HCT116 (cell line): ENCODE measurements at regions not wholly inside any gene's neighbourhood (a gene's known extent, or its start where the extent isn't known, plus 50 kb on each side); places are given as distances from the start of the nearest gene placed in this dataset.

Experiments
- ATAC-seq: fragments of 200-7000 bp; cut with Tn5 transposase; 2 replicates; pipeline ENCODE4 v1.9.1; 2020; ENCODE audit warnings: mild to moderate bottlenecking, moderate library complexity
- BruUV-seq: library from RNA; stranded (reverse); fragments of 400-500 nt; replicated peaks from 2 replicates; lab custom pipeline; 2021; lab: Mats Ljungman, UMichigan
- CTCF ChIA-PET: fragments of 300-600 bp; sonication (Branson Sonifier 250); formaldehyde crosslinking; loops from one replicate; lab custom pipeline; 2021; ENCODE audit warnings: antibody characterized with exemption; lab: Charles Lee
- POLR2A ChIA-PET: fragments of 300-600, 350-600 bp; sonication (Branson Sonifier 250); formaldehyde crosslinking; loops from one replicate; lab custom pipeline; 2021; ENCODE audit warnings: antibody characterized with exemption; lab: Charles Lee
- RAD21 ChIA-PET, 2 experiments: fragments of 300-600 bp; sonication (Branson Sonifier 250); formaldehyde crosslinking; loops; one replicate each; lab custom pipeline; 2023; ENCODE audit warnings: low total read pairs in 2 of 2; ENCODE audit not compliant: uncharacterized antibody in 2 of 2, unreplicated experiment in 2 of 2, low non-redundant PET in 1 of 2; lab: Charles Lee
- DNase-seq: peaks from one replicate; pipeline ENCODE4 v3.0.0-alpha.2; 2010; ENCODE audit warnings: low read depth, low spot score
- H2AFZ ChIP-seq: fragments of 200-600 bp; shearing (Covaris generic), sonication (generic); 2 replicates; pipeline ENCODE4 v1.6.1; 2017; ENCODE audit warnings: low read depth, mixed run types, mixed read lengths, antibody characterized with exemption, low read length; ENCODE audit not compliant: poor library complexity, severe bottlenecking
- H3K27ac ChIP-seq: 2 replicates; pipeline ENCODE4 v1.5.1; 2012; ENCODE audit warnings: low read depth, low read length
- H3K27me3 ChIP-seq: fragments of 200-600 bp; sonication (generic); 2 replicates; pipeline ENCODE4 v1.6.1; 2016; ENCODE audit warnings: mixed run types, low read length, mixed read lengths; ENCODE audit not compliant: insufficient read depth
- H3K36me3 ChIP-seq, 2 experiments: fragments of 200-500 bp in 1 of 2; fragments of 200-600 bp in 1 of 2; sonication (Bioruptor generic) in 1 of 2; sonication (generic) in 1 of 2; 2 replicates each; pipeline versions ENCODE4 v1.5.1 to v1.6.1; 2014 to 2016; ENCODE audit warnings: low read length in 2 of 2, inconsistent platforms in 1 of 2, mixed read lengths in 1 of 2, mixed run types in 1 of 2; ENCODE audit not compliant: insufficient read depth in 2 of 2, control insufficient read depth in 1 of 2
- H3K4me1 ChIP-seq, 2 experiments: fragments of 200-600 bp in 1 of 2; sonication (generic) in 1 of 2; 2 replicates each; pipeline versions ENCODE4 v1.5.1 to v1.6.1; 2012 to 2017; ENCODE audit warnings: low read length in 2 of 2, inconsistent platforms in 1 of 2, mild to moderate bottlenecking in 1 of 2, mixed read lengths in 1 of 2, mixed run types in 1 of 2, moderate library complexity in 1 of 2; ENCODE audit not compliant: insufficient read depth in 2 of 2, control insufficient read depth in 1 of 2
- H3K4me2 ChIP-seq: fragments of 200-600 bp; sonication (generic); 2 replicates; pipeline ENCODE4 v1.6.1; 2017; ENCODE audit warnings: mixed run types, low read length, mixed read lengths
- H3K4me3 ChIP-seq, 2 experiments: fragments of 200-600 bp in 1 of 2; sonication (generic) in 1 of 2; replicated peaks in 1 of 2; 2 replicates each; pipeline ENCODE4 v1.5.1; 2011 to 2016; ENCODE audit warnings: low read length in 2 of 2, control low read depth in 1 of 2, low read depth in 1 of 2, mild to moderate bottlenecking in 1 of 2, mixed read lengths in 1 of 2, mixed run types in 1 of 2
- H3K79me2 ChIP-seq: fragments of 200-600 bp; sonication (generic); 2 replicates; pipeline ENCODE4 v1.6.1; 2017; ENCODE audit warnings: mild to moderate bottlenecking, mixed run types, low read length, moderate library complexity, mixed read lengths; ENCODE audit not compliant: insufficient read depth
- H3K9ac ChIP-seq: fragments of 200-600 bp; sonication (generic); 2 replicates; pipeline ENCODE4 v1.6.1; 2016; ENCODE audit warnings: low read length, mixed read lengths
- H3K9me2 ChIP-seq: fragments of 200-600 bp; sonication (generic), shearing (Covaris generic); 2 replicates; pipeline ENCODE4 v1.6.1; 2017; ENCODE audit warnings: mixed run types, mild to moderate bottlenecking, moderate library complexity; ENCODE audit not compliant: insufficient read depth
- H3K9me3 ChIP-seq, 2 experiments: fragments of 200-500 bp in 1 of 2; fragments of 200-600 bp in 1 of 2; sonication (Bioruptor generic) in 1 of 2; sonication (generic) in 1 of 2; 2 replicates each; pipeline ENCODE4 v1.6.1; 2014 to 2017; ENCODE audit warnings: low read length in 2 of 2, mixed read lengths in 2 of 2, inconsistent platforms in 1 of 2, low read depth in 1 of 2, mild to moderate bottlenecking in 1 of 2, mixed run types in 1 of 2, moderate library complexity in 1 of 2; ENCODE audit not compliant: control insufficient read depth in 1 of 2, insufficient read depth in 1 of 2
- H4K20me1 ChIP-seq: fragments of 200-600 bp; sonication (generic), shearing (Covaris generic); 2 replicates; pipeline ENCODE4 v1.6.1; 2017; ENCODE audit warnings: mixed run types, mild to moderate bottlenecking, moderate library complexity; ENCODE audit not compliant: insufficient read depth
- CEBPB ChIP-seq: IDR thresholded peaks from 2 replicates; pipeline ENCODE4 v1.6.1; 2012; ENCODE audit warnings: low read depth
- EGR1 ChIP-seq: IDR thresholded peaks from 2 replicates; pipeline ENCODE4 v1.6.1; 2012; ENCODE audit warnings: low read depth
- ELF1 ChIP-seq: IDR thresholded peaks from 2 replicates; pipeline ENCODE4 v1.6.1; 2012; ENCODE audit warnings: low read depth, borderline replicate concordance
- FOSL1 ChIP-seq: IDR thresholded peaks from 2 replicates; pipeline ENCODE4 v1.6.1; 2012; ENCODE audit warnings: low read depth
- POLR2AphosphoS5 ChIP-seq: IDR thresholded peaks from 2 replicates; pipeline ENCODE4 v1.6.1; 2011; ENCODE audit warnings: mild to moderate bottlenecking, low read depth, low read length, moderate library complexity
- RAD21 ChIP-seq: IDR thresholded peaks from 2 replicates; pipeline ENCODE4 v1.6.1; 2012; ENCODE audit warnings: low read depth, mild to moderate bottlenecking
- ZNF274 ChIP-seq: fragments of 200-500 bp; sonication (Bioruptor generic); IDR thresholded peaks from 2 replicates; pipeline ENCODE4 v1.6.1; 2014; ENCODE audit warnings: mild to moderate bottlenecking, low read depth, low read length, inconsistent platforms
- intact Hi-C: fragments of 100-400 bp; cut with micrococcal nuclease; formaldehyde crosslinking; loops from 2 replicates; pipeline ENCODE4 v1.10.0; 2022
- TF ChIP-seq, protein P1 (sequence below): IDR thresholded peaks from 2 replicates; pipeline ENCODE4 v1.6.1; 2012
- TF ChIP-seq, protein P2 (sequence below): IDR thresholded peaks from 2 replicates; pipeline ENCODE4 v1.6.1; 2012; ENCODE audit warnings: low read depth

DNA sequence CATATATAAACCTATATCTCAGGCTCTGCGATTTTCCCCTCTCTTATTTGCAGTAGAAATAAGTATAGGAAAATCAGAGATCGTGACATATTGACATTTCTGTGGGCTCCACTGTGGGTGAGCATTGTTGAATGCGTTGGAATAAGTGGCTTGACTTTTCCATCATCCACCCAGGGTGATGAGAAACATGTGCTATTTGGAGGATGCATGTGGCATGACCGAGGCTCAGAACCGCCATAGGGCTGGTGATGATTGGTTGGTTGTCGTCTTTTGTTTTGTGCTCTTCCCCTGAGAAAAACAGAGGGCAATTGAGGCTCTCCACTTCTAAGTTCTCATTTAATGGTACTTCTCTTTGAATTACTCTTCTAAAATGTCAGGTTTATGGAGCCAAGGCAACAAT is 140.1 kb downstream of the MXRA5 start (continued):
- no peak for TF ChIP-seq FOSL1

DNA sequence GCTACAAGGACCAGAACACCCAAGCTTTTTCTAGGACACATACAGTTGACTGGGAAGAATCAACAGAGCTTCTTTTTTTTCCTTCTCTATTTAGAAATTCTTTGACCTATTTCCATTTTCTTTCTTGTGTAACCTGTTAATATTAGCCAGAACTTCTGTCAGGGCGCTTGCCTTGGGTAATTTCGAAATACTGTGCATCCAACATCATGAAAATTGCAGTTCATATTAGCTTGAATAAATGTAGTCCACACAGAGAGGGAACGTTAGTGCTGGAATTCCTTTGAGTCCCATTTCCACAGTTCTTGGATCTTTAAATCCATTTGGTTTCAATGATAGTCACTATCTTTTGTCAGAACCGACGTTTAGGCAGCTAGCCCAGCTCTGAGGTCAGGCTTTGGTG is 141.8 kb downstream of the MXRA5 start:
- ChIA-PET CTCF (no interaction called here), POLR2A (no interaction called here), RAD21 (no interaction called here)
- no peaks in the 10 kb centered on the region for H3K9me2 ChIP-seq
- H2AFZ ChIP-seq: no peak overlapping the region
- no peak overlapping the region for H3K9ac ChIP-seq
- no peak for ATAC-seq
- BruUV-seq: no TSS peak
- H3K27ac ChIP-seq: no peak overlapping the region
- H3K4me3 ChIP-seq: no peak overlapping the region
- no peaks in the 10 kb centered on the region for H3K4me1 ChIP-seq
- H3K27me3 ChIP-seq: no peaks in the 10 kb centered on the region
- no peak for DNase-seq
- no peaks in the 10 kb centered on the region for H3K36me3 ChIP-seq
- TF ChIP-seq POLR2AphosphoS5 (no peak), ELF1 (no peak), RAD21 (no peak), CEBPB (no peak), EGR1 (no peak), ZNF274 (no peak)
- TF ChIP-seq, protein P1, sequence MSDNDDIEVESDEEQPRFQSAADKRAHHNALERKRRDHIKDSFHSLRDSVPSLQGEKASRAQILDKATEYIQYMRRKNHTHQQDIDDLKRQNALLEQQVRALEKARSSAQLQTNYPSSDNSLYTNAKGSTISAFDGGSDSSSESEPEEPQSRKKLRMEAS: no peak
- TF ChIP-seq, protein P2, sequence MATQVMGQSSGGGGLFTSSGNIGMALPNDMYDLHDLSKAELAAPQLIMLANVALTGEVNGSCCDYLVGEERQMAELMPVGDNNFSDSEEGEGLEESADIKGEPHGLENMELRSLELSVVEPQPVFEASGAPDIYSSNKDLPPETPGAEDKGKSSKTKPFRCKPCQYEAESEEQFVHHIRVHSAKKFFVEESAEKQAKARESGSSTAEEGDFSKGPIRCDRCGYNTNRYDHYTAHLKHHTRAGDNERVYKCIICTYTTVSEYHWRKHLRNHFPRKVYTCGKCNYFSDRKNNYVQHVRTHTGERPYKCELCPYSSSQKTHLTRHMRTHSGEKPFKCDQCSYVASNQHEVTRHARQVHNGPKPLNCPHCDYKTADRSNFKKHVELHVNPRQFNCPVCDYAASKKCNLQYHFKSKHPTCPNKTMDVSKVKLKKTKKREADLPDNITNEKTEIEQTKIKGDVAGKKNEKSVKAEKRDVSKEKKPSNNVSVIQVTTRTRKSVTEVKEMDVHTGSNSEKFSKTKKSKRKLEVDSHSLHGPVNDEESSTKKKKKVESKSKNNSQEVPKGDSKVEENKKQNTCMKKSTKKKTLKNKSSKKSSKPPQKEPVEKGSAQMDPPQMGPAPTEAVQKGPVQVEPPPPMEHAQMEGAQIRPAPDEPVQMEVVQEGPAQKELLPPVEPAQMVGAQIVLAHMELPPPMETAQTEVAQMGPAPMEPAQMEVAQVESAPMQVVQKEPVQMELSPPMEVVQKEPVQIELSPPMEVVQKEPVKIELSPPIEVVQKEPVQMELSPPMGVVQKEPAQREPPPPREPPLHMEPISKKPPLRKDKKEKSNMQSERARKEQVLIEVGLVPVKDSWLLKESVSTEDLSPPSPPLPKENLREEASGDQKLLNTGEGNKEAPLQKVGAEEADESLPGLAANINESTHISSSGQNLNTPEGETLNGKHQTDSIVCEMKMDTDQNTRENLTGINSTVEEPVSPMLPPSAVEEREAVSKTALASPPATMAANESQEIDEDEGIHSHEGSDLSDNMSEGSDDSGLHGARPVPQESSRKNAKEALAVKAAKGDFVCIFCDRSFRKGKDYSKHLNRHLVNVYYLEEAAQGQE: no peak
- intact Hi-C loops: no loop called here
- H4K20me1 ChIP-seq: no peaks in the 10 kb centered on the region
- no peaks in the 10 kb centered on the region for H3K79me2 ChIP-seq
- no peaks in the 10 kb centered on the region for H3K9me3 ChIP-seq
- H3K4me2 ChIP-seq: no peak overlapping the region
